ENCODE measurements at regions not wholly inside any gene's neighbourhood (a gene's known extent, or its start where the extent isn't known, plus 50 kb on each side); places are given as distances from the start of the nearest gene placed in this dataset.
"Not testable (repeated sequence)": the region's sequence is repeated elsewhere in the genome, so short reads cannot be mapped to it uniquely, and the experiment has no call there.

- DNase-seq, result no peak
Observed at GRCh38 chr7:85287106-85287825, 100.4 kb upstream of the SEMA3D start.

GRCh38 chr7:85286446-85286845, 99.6 kb upstream of the SEMA3D start:
- DNase-seq, result no peak

- no peak for DNase-seq
Observed at GRCh38 chr7:85285527-85285926, 98.7 kb upstream of the SEMA3D start.

GRCh38 chr7:85275204-85275603, 88.3 kb upstream of the SEMA3D start:
- no peak for DNase-seq

- no peak for DNase-seq
Observed at GRCh38 chr7:85274454-85274853, 87.6 kb upstream of the SEMA3D start.

GRCh38 chr7:85262891-85263290, 76.0 kb upstream of the SEMA3D start:
- no peak for DNase-seq

- no peak for DNase-seq
Observed at GRCh38 chr7:85261336-85261735, 74.5 kb upstream of the SEMA3D start.

- DNase-seq, result not testable (repeated sequence)
Observed at GRCh38 chr7:85249787-85250186, 62.9 kb upstream of the SEMA3D start.

- no peak for DNase-seq
Observed at GRCh38 chr7:85239109-85239508, 52.3 kb upstream of the SEMA3D start.

- no peak for DNase-seq
Observed at GRCh38 chr7:85237721-85238120, 50.9 kb upstream of the SEMA3D start.
